22Rv1 (cell line): ENCODE measurements at regions not wholly inside any gene's neighbourhood (a gene's known extent, or its start where the extent isn't known, plus 50 kb on each side); places are given as distances from the start of the nearest gene placed in this dataset.

Experiments used
- CTCF ChIP-seq: fragments of 450-650 bp; IDR thresholded peaks from 2 replicates; pipeline ENCODE4 v1.5.1; 2017; ENCODE audit warnings: mild to moderate bottlenecking
- ZFX ChIP-seq: fragments of 450-650 bp; IDR thresholded peaks from 2 replicates; pipeline ENCODE4 v1.6.1; 2017; ENCODE audit warnings: antibody characterized with exemption, borderline replicate concordance

GRCh38 chr10:117948493-117948892, 98.2 kb downstream of the RAB11FIP2 start:
- TF ChIP-seq CTCF = no peak
- TF ChIP-seq ZFX = no peak
